H9 (cell line): ENCODE measurements at regions not wholly inside any gene's neighbourhood (a gene's known extent, or its start where the extent isn't known, plus 50 kb on each side); places are given as distances from the start of the nearest gene placed in this dataset.

Experiments
- DNase-seq: peaks from one replicate; pipeline ENCODE4 v3.0.0-alpha.2; 2017
- H2AFZ ChIP-seq: one replicate; pipeline ENCODE4 v1.6.1; 2013; ENCODE audit warnings: mild to moderate bottlenecking, low read length, control low read depth, moderate library complexity
- H2AK5ac ChIP-seq: 2 replicates; pipeline ENCODE4 v1.6.1; 2013; ENCODE audit warnings: low read length, control low read depth, mixed read lengths; ENCODE audit not compliant: insufficient read length
- H2BK120ac ChIP-seq: one replicate; pipeline ENCODE4 v1.6.1; 2013; ENCODE audit warnings: low read depth, mild to moderate bottlenecking, low read length, control low read depth, inconsistent platforms; ENCODE audit not compliant: poor library complexity, severe bottlenecking
- H2BK12ac ChIP-seq: 2 replicates; pipeline ENCODE4 v1.6.1; 2013; ENCODE audit warnings: low read length, control low read depth, mixed read lengths, low read depth; ENCODE audit not compliant: insufficient read length
- H2BK15ac ChIP-seq: 2 replicates; pipeline ENCODE4 v1.6.1; 2013; ENCODE audit warnings: low read depth, low read length, control low read depth
- H2BK20ac ChIP-seq: one replicate; pipeline ENCODE4 v1.6.1; 2013; ENCODE audit warnings: low read depth, mild to moderate bottlenecking, low read length, control low read depth, inconsistent platforms; ENCODE audit not compliant: poor library complexity, severe bottlenecking
- H2BK5ac ChIP-seq: 2 replicates; pipeline ENCODE4 v1.6.1; 2013; ENCODE audit warnings: low read length, control low read depth, mixed read lengths; ENCODE audit not compliant: insufficient read length
- H3K14ac ChIP-seq: 2 replicates; pipeline ENCODE4 v1.6.1; 2013; ENCODE audit warnings: low read length, control low read depth; ENCODE audit not compliant: insufficient read depth
- H3K18ac ChIP-seq: 2 replicates; pipeline ENCODE4 v1.6.1; 2013; ENCODE audit warnings: low read depth, mild to moderate bottlenecking, mixed read lengths, low read length, control low read depth; ENCODE audit not compliant: insufficient read length
- H3K23ac ChIP-seq: 2 replicates; pipeline ENCODE4 v1.6.1; 2013; ENCODE audit warnings: low read length, control low read depth, mixed read lengths, low read depth; ENCODE audit not compliant: insufficient read length
- H3K23me2 ChIP-seq: 2 replicates; pipeline ENCODE4 v1.6.1; 2013; ENCODE audit warnings: low read depth, mild to moderate bottlenecking, mixed read lengths, low read length, control low read depth; ENCODE audit not compliant: insufficient read length, poor library complexity, severe bottlenecking
- H3K27ac ChIP-seq: 2 replicates; pipeline ENCODE4 v1.5.1; 2013; ENCODE audit warnings: low read length, control low read depth, mixed read lengths, low read depth; ENCODE audit not compliant: insufficient read length
- H3K27me3 ChIP-seq: 2 replicates; pipeline ENCODE4 v1.6.1; 2013; ENCODE audit warnings: low read length, control low read depth, inconsistent platforms; ENCODE audit not compliant: insufficient read depth
- H3K4ac ChIP-seq: 2 replicates; pipeline ENCODE4 v1.6.1; 2013; ENCODE audit warnings: low read depth, mild to moderate bottlenecking, control low read depth, inconsistent platforms, low read length, moderate library complexity
- H3K4me1 ChIP-seq: 2 replicates; pipeline ENCODE4 v1.6.1; 2013; ENCODE audit warnings: low read length, control low read depth, inconsistent platforms; ENCODE audit not compliant: insufficient read depth
- H3K4me2 ChIP-seq: 2 replicates; pipeline ENCODE4 v1.6.1; 2013; ENCODE audit warnings: low read length, control low read depth, mixed read lengths; ENCODE audit not compliant: insufficient read length, insufficient read depth
- H3K56ac ChIP-seq: 2 replicates; pipeline ENCODE4 v1.6.1; 2013; ENCODE audit warnings: low read depth, mild to moderate bottlenecking, mixed read lengths, low read length, control low read depth; ENCODE audit not compliant: insufficient read length
- H3K79me1 ChIP-seq: 2 replicates; pipeline ENCODE4 v1.6.1; 2013; ENCODE audit warnings: low read depth, mild to moderate bottlenecking, moderate library complexity, low read length, control low read depth, inconsistent platforms; ENCODE audit not compliant: insufficient read depth, poor library complexity, severe bottlenecking
- H3K79me2 ChIP-seq: 2 replicates; pipeline ENCODE4 v1.6.1; 2013; ENCODE audit warnings: low read length, control low read depth, inconsistent platforms; ENCODE audit not compliant: insufficient read depth
- H3K9ac ChIP-seq: 2 replicates; pipeline ENCODE4 v1.6.1; 2013; ENCODE audit warnings: low read length, control low read depth, mixed read lengths; ENCODE audit not compliant: insufficient read length; ENCODE audit errors: extremely low read depth
- H3K9me3 ChIP-seq: one replicate; pipeline ENCODE4 v1.6.1; 2013; ENCODE audit warnings: low read depth, low read length, inconsistent platforms; ENCODE audit not compliant: control insufficient read depth
- H3T11ph ChIP-seq: one replicate; pipeline ENCODE4 v1.6.1; 2013; ENCODE audit warnings: mild to moderate bottlenecking, low read length, control low read depth, inconsistent platforms
- H4K20me1 ChIP-seq: one replicate; pipeline ENCODE4 v1.6.1; 2013; ENCODE audit not compliant: control insufficient read depth, insufficient read length, insufficient read depth
- H4K5ac ChIP-seq: 2 replicates; pipeline ENCODE4 v1.6.1; 2013; ENCODE audit warnings: low read depth, mild to moderate bottlenecking, mixed read lengths, low read length, control low read depth; ENCODE audit not compliant: insufficient read length
- H4K8ac ChIP-seq: replicated peaks from 2 replicates; pipeline ENCODE4 v1.6.1; 2013; ENCODE audit warnings: low read length, control low read depth, mixed read lengths, low read depth; ENCODE audit not compliant: insufficient read length
- H4K91ac ChIP-seq: 2 replicates; pipeline ENCODE4 v1.6.1; 2013; ENCODE audit warnings: low read depth, mild to moderate bottlenecking, moderate library complexity, mixed read lengths, low read length, control low read depth; ENCODE audit not compliant: insufficient read length
- H3K27ac Mint-ChIP-seq, 3 experiments: 2 replicates in 2 of 3; 3 replicates in 1 of 3; pipeline ENCODE4 v1.8.0; 2020 to 2021; ENCODE audit warnings: mixed read lengths in 3 of 3, mild to moderate bottlenecking in 1 of 3, moderate library complexity in 1 of 3
- H3K27me3 Mint-ChIP-seq: 2 replicates; pipeline ENCODE4 v1.8.0; 2021; ENCODE audit warnings: low read depth, mild to moderate bottlenecking, moderate library complexity, mixed read lengths
- H3K36me3 Mint-ChIP-seq, 3 experiments: 2 replicates in 2 of 3; 3 replicates in 1 of 3; pipeline ENCODE4 v1.8.0; 2020 to 2021; ENCODE audit warnings: low read depth in 3 of 3, mixed read lengths in 3 of 3; ENCODE audit not compliant: insufficient read depth in 1 of 3
- H3K4me1 Mint-ChIP-seq, 2 experiments: 2 replicates each; pipeline ENCODE4 v1.8.0; 2020; ENCODE audit warnings: mixed read lengths in 2 of 2
- H3K4me3 Mint-ChIP-seq, 2 experiments: 2 replicates in 1 of 2; 3 replicates in 1 of 2; pipeline ENCODE4 v1.8.0; 2020 to 2021; ENCODE audit warnings: mild to moderate bottlenecking in 2 of 2, mixed read lengths in 2 of 2, moderate library complexity in 1 of 2
- H3K9me3 Mint-ChIP-seq, 2 experiments: 2 replicates in 1 of 2; 3 replicates in 1 of 2; pipeline ENCODE4 v1.8.0; 2020; ENCODE audit warnings: mild to moderate bottlenecking in 2 of 2, mixed read lengths in 2 of 2, moderate library complexity in 1 of 2
- WGBS: extraction: QIAGEN DNeasy Blood & Tissue Kit; methylation state at CpG from one replicate; pipeline ENCODE4 v1.1.7; 2013; ENCODE audit warnings: missing lambda C conversion rate, low lambda C conversion rate, mixed read lengths; ENCODE audit not compliant: insufficient read length; ENCODE audit errors: extremely low coverage; 5-methylcytosine and 5-hydroxymethylcytosine counted together
- TF ChIP-seq, protein P1 (sequence below): fragments of 200-600 bp; sonication (generic); conservative IDR thresholded peaks from 3 replicates; pipeline ENCODE4 v1.8.0; 2021; ENCODE audit warnings: antibody characterized with exemption, mild to moderate bottlenecking

GRCh38 chr7:142337054-142338001 lies 79.5 kb upstream of the PRSS58 start:
- Histone ChIP-seq H4K8ac (no peak overlapping the region), H3K27me3 (no peaks in the 10 kb centered on the region), H3T11ph (no peak overlapping the region), H3K4me1 (no peaks in the 10 kb centered on the region; the same call in 1 of the 2 replicates), H2BK15ac (no peak overlapping the region), H2BK5ac (no peak overlapping the region), H3K9ac (no peak overlapping the region), H2BK120ac (no peak overlapping the region), H3K23ac (no peak overlapping the region), H2AK5ac (no peak overlapping the region), H3K27ac (no peak overlapping the region), H3K4me2 (no peak overlapping the region), H3K56ac (no peak overlapping the region), H4K91ac (no peak overlapping the region), H4K5ac (no peak overlapping the region), H3K23me2 (no peaks in the 10 kb centered on the region), H3K79me1 (no peaks in the 10 kb centered on the region), H3K14ac (no peak overlapping the region), H2AFZ (no peak overlapping the region), H3K9me3 (no peaks in the 10 kb centered on the region), H4K20me1 (no peaks in the 10 kb centered on the region), H3K18ac (no peak overlapping the region), H2BK20ac (no peak overlapping the region), H3K79me2 (no peaks in the 10 kb centered on the region), H2BK12ac (no peak overlapping the region), H3K4ac (no peak overlapping the region)
- TF ChIP-seq, protein P1, sequence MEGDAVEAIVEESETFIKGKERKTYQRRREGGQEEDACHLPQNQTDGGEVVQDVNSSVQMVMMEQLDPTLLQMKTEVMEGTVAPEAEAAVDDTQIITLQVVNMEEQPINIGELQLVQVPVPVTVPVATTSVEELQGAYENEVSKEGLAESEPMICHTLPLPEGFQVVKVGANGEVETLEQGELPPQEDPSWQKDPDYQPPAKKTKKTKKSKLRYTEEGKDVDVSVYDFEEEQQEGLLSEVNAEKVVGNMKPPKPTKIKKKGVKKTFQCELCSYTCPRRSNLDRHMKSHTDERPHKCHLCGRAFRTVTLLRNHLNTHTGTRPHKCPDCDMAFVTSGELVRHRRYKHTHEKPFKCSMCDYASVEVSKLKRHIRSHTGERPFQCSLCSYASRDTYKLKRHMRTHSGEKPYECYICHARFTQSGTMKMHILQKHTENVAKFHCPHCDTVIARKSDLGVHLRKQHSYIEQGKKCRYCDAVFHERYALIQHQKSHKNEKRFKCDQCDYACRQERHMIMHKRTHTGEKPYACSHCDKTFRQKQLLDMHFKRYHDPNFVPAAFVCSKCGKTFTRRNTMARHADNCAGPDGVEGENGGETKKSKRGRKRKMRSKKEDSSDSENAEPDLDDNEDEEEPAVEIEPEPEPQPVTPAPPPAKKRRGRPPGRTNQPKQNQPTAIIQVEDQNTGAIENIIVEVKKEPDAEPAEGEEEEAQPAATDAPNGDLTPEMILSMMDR, result no peak
- H3K4me1 Mint-ChIP-seq, result peaks cover 5 to 8% of the 10 kb centered on the region in 2 experiments
- no peaks in the 10 kb centered on the region for H3K9me3 Mint-ChIP-seq
- WGBS, result no CpG with 5 or more reads among the region's 8 CpGs
- no peak overlapping the region for H3K4me3 Mint-ChIP-seq
- peaks cover 2% of the 10 kb centered on the region; the same call in 1 of the 2 replicates for H3K27me3 Mint-ChIP-seq
- DNase-seq, result no peak
- no peak overlapping the region; a peak in 1 of 7 replicates for H3K27ac Mint-ChIP-seq
- H3K36me3 Mint-ChIP-seq, result no peaks in the 10 kb centered on the region
